ENCODE measurements at regions not wholly inside any gene's neighbourhood (a gene's known extent, or its start where the extent isn't known, plus 50 kb on each side); places are given as distances from the start of the nearest gene placed in this dataset.

DNA sequence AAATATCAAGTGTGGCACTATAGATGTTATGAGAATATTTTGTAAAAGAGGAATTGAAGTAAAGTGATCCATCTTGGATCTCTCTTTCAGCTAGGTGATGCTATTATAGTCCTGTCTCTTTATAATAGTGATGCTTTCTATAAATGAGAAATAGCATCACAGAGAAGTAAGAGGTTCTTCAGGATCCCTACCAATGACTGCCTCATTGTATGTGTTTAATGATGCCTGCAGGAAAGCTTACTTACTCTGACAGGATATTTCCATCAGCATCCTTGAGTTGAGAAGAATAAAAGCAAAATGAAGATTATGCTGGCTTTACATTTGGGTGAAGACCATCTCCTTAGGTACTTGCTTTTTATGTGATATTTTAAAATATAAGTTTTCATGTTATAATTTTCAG lies 846.0 kb upstream of the LRFN5 start:
- no peak for DNase-seq (ENCODE audit: extremely low spot score in 2 of 2)
- Histone ChIP-seq H3K9me3 (no peaks in the 10 kb centered on the region), H3K27me3 (no peaks in the 10 kb centered on the region), H3K27ac (no peak overlapping the region), H3K4me3 (no peak overlapping the region), H3K4me1 (no peaks in the 10 kb centered on the region), H3K36me3 (no peaks in the 10 kb centered on the region)
- TF ChIP-seq POLR2A (IDR thresholded peaks at IDR 0.05), result no peak
- TF ChIP-seq, protein P1, sequence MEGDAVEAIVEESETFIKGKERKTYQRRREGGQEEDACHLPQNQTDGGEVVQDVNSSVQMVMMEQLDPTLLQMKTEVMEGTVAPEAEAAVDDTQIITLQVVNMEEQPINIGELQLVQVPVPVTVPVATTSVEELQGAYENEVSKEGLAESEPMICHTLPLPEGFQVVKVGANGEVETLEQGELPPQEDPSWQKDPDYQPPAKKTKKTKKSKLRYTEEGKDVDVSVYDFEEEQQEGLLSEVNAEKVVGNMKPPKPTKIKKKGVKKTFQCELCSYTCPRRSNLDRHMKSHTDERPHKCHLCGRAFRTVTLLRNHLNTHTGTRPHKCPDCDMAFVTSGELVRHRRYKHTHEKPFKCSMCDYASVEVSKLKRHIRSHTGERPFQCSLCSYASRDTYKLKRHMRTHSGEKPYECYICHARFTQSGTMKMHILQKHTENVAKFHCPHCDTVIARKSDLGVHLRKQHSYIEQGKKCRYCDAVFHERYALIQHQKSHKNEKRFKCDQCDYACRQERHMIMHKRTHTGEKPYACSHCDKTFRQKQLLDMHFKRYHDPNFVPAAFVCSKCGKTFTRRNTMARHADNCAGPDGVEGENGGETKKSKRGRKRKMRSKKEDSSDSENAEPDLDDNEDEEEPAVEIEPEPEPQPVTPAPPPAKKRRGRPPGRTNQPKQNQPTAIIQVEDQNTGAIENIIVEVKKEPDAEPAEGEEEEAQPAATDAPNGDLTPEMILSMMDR (IDR thresholded peaks at IDR 0.05), result no peak
- TF ChIP-seq POLR2AphosphoS5 (IDR thresholded peaks at IDR 0.05; ENCODE audit: insufficient read depth in 1 of 2, low read depth in 1 of 2), result no peak
- intact Hi-C loops (cut with DNase I), result no loop called here

DNA sequence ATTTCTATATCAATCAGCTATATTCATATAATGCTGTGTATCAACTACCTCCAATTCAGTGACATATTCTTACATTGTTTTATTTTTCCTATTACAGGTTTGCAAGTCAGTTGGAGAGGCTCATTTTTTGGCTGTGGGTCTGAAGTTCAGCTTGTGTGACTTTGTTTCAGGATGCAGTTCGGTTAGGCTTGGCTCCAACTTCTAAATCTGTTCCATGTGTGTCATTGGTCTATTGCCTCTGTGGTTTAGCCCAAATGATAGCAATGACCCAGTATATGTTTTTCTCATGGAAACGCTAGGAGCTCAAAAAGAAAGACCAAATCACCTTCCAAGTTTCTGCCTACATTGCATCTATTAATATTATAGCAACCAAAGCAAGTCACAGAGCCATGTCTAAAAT lies 848.6 kb upstream of the LRFN5 start:
- no peak overlapping the region for H3K27ac ChIP-seq
- intact Hi-C loops (cut with DNase I), result no loop called here
- no peaks in the 10 kb centered on the region for H3K27me3 ChIP-seq
- no peaks in the 10 kb centered on the region for H3K36me3 ChIP-seq
- no peaks in the 10 kb centered on the region for H3K9me3 ChIP-seq
- H3K4me3 ChIP-seq, result no peak overlapping the region
- H3K4me1 ChIP-seq, result no peaks in the 10 kb centered on the region
- TF ChIP-seq POLR2AphosphoS5 (IDR thresholded peaks at IDR 0.05; ENCODE audit: insufficient read depth in 1 of 2, low read depth in 1 of 2), result no peak
- TF ChIP-seq, protein P1 (IDR thresholded peaks at IDR 0.05), result no peak
- no peak for TF ChIP-seq POLR2A (IDR thresholded peaks at IDR 0.05)
- no peak for DNase-seq (ENCODE audit: extremely low spot score in 2 of 2)

DNA sequence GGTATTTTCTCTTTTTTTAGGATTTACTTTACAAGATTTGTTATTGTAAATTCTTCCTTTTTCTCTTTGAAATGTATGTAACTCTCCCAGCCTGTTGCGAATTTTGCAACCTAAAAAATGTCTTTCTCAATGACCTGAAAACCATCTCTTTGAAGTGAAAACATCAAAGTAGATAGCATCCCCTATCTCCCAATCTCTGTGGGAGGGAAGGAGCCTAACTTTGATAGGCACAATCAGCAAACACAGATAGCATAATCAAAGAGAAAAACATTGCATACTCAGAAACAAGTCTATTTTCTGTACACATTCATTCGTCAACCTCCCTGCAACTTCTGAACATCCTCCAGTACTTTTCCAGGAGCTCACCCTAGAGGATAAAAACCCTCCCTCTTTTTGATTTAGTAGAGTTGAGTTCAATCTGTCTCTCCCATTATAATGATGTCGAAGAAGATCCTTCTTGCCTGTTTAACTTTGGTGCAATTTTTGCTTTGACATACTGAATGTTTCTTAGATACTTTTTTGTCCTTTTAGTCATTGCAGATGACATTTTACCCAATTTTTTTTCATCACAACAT lies 849.2 kb upstream of the LRFN5 start:
- Histone ChIP-seq H3K27me3 (no peaks in the 10 kb centered on the region), H3K4me3 (no peak overlapping the region), H3K4me1 (no peaks in the 10 kb centered on the region), H3K9me3 (no peaks in the 10 kb centered on the region), H3K27ac (no peak overlapping the region), H3K36me3 (no peaks in the 10 kb centered on the region)
- TF ChIP-seq POLR2AphosphoS5 (IDR thresholded peaks at IDR 0.05; ENCODE audit: insufficient read depth in 1 of 2, low read depth in 1 of 2), result no peak
- TF ChIP-seq, protein P1 (IDR thresholded peaks at IDR 0.05), result no peak
- no peak for TF ChIP-seq POLR2A (IDR thresholded peaks at IDR 0.05)
- DNase-seq (ENCODE audit: extremely low spot score in 2 of 2), result no peak
- intact Hi-C loops (cut with DNase I), result no loop called here

DNA sequence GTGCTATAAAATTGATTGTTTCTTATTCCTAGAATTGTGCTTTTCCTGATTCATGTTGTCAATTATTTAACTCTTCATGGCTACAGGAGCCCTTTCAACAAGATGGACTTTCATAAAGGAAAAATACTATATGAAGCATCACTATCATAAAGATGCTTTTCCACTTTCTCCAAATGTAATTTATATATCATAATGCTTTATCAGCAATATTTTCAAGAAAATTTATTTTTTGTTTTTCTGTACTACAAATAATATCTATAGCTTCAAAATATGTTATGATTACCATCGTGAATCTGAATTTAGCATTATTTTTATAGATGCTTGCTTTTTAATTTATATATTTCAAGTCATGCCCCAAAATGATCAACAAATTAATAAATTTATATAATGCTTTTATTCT lies 873.5 kb upstream of the LRFN5 start:
- no peak for DNase-seq (ENCODE audit: extremely low spot score in 2 of 2)
- no peaks in the 10 kb centered on the region for H3K9me3 ChIP-seq
- no peak for TF ChIP-seq POLR2AphosphoS5 (IDR thresholded peaks at IDR 0.05; ENCODE audit: insufficient read depth in 1 of 2, low read depth in 1 of 2)
- TF ChIP-seq, protein P1 (IDR thresholded peaks at IDR 0.05), result no peak
- no peak for TF ChIP-seq POLR2A (IDR thresholded peaks at IDR 0.05)
- no peak overlapping the region for H3K27ac ChIP-seq
- no peaks in the 10 kb centered on the region for H3K36me3 ChIP-seq
- H3K27me3 ChIP-seq, result no peaks in the 10 kb centered on the region
- intact Hi-C loops (cut with DNase I), result no loop called here
- no peak overlapping the region for H3K4me3 ChIP-seq
- no peaks in the 10 kb centered on the region for H3K4me1 ChIP-seq

DNA sequence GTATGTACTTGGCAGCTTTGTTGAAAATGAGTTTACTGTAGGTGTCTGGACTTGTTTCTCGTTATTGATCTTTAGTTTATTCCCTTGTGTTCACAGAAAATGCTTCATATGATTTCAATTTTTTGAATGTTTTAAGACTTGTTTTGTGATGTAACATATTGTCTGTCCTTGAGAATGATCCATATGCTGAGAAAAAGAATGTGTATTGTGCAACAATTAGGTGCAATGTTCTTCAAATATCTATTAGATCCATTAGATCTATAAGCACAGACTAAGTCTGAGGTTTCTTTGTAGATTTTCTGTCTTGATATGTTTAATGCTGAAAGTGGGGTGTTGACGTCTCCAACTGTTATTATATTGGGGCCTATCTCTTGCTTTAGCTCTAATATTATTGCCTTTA lies 879.6 kb upstream of the LRFN5 start:
- H3K4me1 ChIP-seq, result no peaks in the 10 kb centered on the region
- no peak for DNase-seq (ENCODE audit: extremely low spot score in 2 of 2)
- H3K9me3 ChIP-seq, result no peaks in the 10 kb centered on the region
- H3K4me3 ChIP-seq, result no peak overlapping the region
- H3K27me3 ChIP-seq, result no peaks in the 10 kb centered on the region
- intact Hi-C loops (cut with DNase I), result no loop called here
- no peaks in the 10 kb centered on the region for H3K36me3 ChIP-seq
- TF ChIP-seq POLR2AphosphoS5 (IDR thresholded peaks at IDR 0.05; ENCODE audit: insufficient read depth in 1 of 2, low read depth in 1 of 2) (no peak), POLR2A (IDR thresholded peaks at IDR 0.05) (no peak)
- TF ChIP-seq, protein P1 (IDR thresholded peaks at IDR 0.05), result no peak
- H3K27ac ChIP-seq, result no peak overlapping the region
